MCF 10A (cell line): ENCODE measurements at regions not wholly inside any gene's neighbourhood (a gene's known extent, or its start where the extent isn't known, plus 50 kb on each side); places are given as distances from the start of the nearest gene placed in this dataset.

Source experiments
- BruUV-seq: library from RNA; stranded (reverse); fragments of 400-500 nt; replicated peaks from 2 replicates; lab custom pipeline; 2021; lab: Mats Ljungman, UMichigan
- CTCF ChIA-PET: fragments of 300-600 bp; sonication (Branson Sonifier 250); formaldehyde crosslinking; extraction: SDS; loops from one replicate; lab custom pipeline; 2021; ENCODE audit warnings: antibody characterized with exemption, inconsistent platforms; lab: Yijun Ruan, JAX
- POLR2A ChIA-PET: fragments of 300-600, 350-650 bp; sonication (Branson Sonifier 250); formaldehyde crosslinking; extraction: SDS; loops from one replicate; lab custom pipeline; 2020; ENCODE audit warnings: antibody characterized with exemption, inconsistent platforms; lab: Yijun Ruan, JAX
- DNase-seq: peaks from one replicate; pipeline ENCODE4 v3.0.0-alpha.2; 2018; ENCODE audit not compliant: unreplicated experiment
- H3K27ac Mint-ChIP-seq: one replicate; pipeline ENCODE4 v1.8.0; 2022; ENCODE audit warnings: mild to moderate bottlenecking, low read depth, mixed read lengths; ENCODE audit not compliant: unreplicated experiment
- H3K27me3 Mint-ChIP-seq: one replicate; pipeline ENCODE4 v1.8.0; 2022; ENCODE audit warnings: mixed read lengths; ENCODE audit not compliant: insufficient read depth, unreplicated experiment
- H3K36me3 Mint-ChIP-seq: one replicate; pipeline ENCODE4 v1.8.0; 2022; ENCODE audit warnings: mild to moderate bottlenecking, moderate library complexity, mixed read lengths; ENCODE audit not compliant: insufficient read depth, unreplicated experiment
- H3K4me1 Mint-ChIP-seq: one replicate; pipeline ENCODE4 v1.8.0; 2022; ENCODE audit warnings: mixed read lengths; ENCODE audit not compliant: insufficient read depth, unreplicated experiment
- H3K4me3 Mint-ChIP-seq: one replicate; pipeline ENCODE4 v1.8.0; 2022; ENCODE audit warnings: mild to moderate bottlenecking, moderate library complexity, mixed read lengths; ENCODE audit not compliant: unreplicated experiment
- H3K9me3 Mint-ChIP-seq: one replicate; pipeline ENCODE4 v1.8.0; 2022; ENCODE audit warnings: mixed read lengths; ENCODE audit not compliant: unreplicated experiment
- CTCF ChIP-seq: fragments of 200-600 bp; IDR thresholded peaks from one replicate; pipeline ENCODE4 v1.8.0; 2022; ENCODE audit warnings: antibody characterized with exemption, mild to moderate bottlenecking; ENCODE audit not compliant: unreplicated experiment
- intact Hi-C: fragments of 100-400 bp; cut with micrococcal nuclease; formaldehyde crosslinking; loops from 2 replicates; pipeline ENCODE4 v1.14.1; 2022

GRCh38 chr2:177056481-177056929, 156.1 kb upstream of the HNRNPA3 start:
- Mint-ChIP-seq H3K9me3 (no peaks in the 10 kb centered on the region), H3K4me3 (no peak overlapping the region), H3K36me3 (no peaks in the 10 kb centered on the region), H3K27me3 (no peaks in the 10 kb centered on the region), H3K27ac (no peak overlapping the region), H3K4me1 (peaks cover 10% of the 10 kb centered on the region)
- POLR2A ChIA-PET = interaction anchor here (1.1 kb wide), 1 partner anchor 15 kb away, joined by 3 read pairs; no protein-coding TSS in a partner anchor
- TF ChIP-seq CTCF = no peak
- BruUV-seq = no TSS peak
- intact Hi-C loops = no loop called here
- DNase-seq = no peak
- CTCF ChIA-PET = interaction anchor here (0.6 to 0.7 kb wide), 3 partner anchors 19 to 926 kb away, joined by 3 to 4 read pairs (median 3); no protein-coding TSS in a partner anchor

GRCh38 chr2:177058747-177059146, 153.8 kb upstream of the HNRNPA3 start:
- intact Hi-C loops = no loop called here
- ChIA-PET POLR2A (no interaction called here), CTCF (interaction anchor here (0.6 kb wide), 1 partner anchor 602 kb away, joined by 3 read pairs; no protein-coding TSS in a partner anchor)
- H3K27ac Mint-ChIP-seq = no peak overlapping the region
- no peaks in the 10 kb centered on the region for H3K36me3 Mint-ChIP-seq
- H3K4me3 Mint-ChIP-seq = no peak overlapping the region
- no peaks in the 10 kb centered on the region for H3K9me3 Mint-ChIP-seq
- H3K27me3 Mint-ChIP-seq = no peaks in the 10 kb centered on the region
- BruUV-seq = no TSS peak
- DNase-seq = no peak
- no peaks in the 10 kb centered on the region for H3K4me1 Mint-ChIP-seq
- no peak for TF ChIP-seq CTCF

GRCh38 chr2:177059293-177059692, 153.3 kb upstream of the HNRNPA3 start:
- Mint-ChIP-seq H3K36me3 (no peaks in the 10 kb centered on the region), H3K27ac (no peak overlapping the region), H3K4me3 (no peak overlapping the region), H3K27me3 (no peaks in the 10 kb centered on the region), H3K4me1 (no peaks in the 10 kb centered on the region), H3K9me3 (no peaks in the 10 kb centered on the region)
- intact Hi-C loops = no loop called here
- POLR2A ChIA-PET = no interaction called here
- BruUV-seq = no TSS peak
- CTCF ChIA-PET = interaction anchor here (0.6 kb wide), 1 partner anchor 602 kb away, joined by 3 read pairs; no protein-coding TSS in a partner anchor
- DNase-seq = no peak
- TF ChIP-seq CTCF = no peak

- no TSS peak for BruUV-seq
- TF ChIP-seq CTCF = no peak
- intact Hi-C loops = no loop called here
- no peaks in the 10 kb centered on the region for H3K36me3 Mint-ChIP-seq
- no peaks in the 10 kb centered on the region for H3K9me3 Mint-ChIP-seq
- no peaks in the 10 kb centered on the region for H3K4me1 Mint-ChIP-seq
- CTCF ChIA-PET = no interaction called here
- no peak overlapping the region for H3K4me3 Mint-ChIP-seq
- POLR2A ChIA-PET = interaction anchor here (0.6 kb wide), 1 partner anchor 174 kb away, joined by 3 read pairs; no protein-coding TSS in a partner anchor
- no peak for DNase-seq
- H3K27me3 Mint-ChIP-seq = peaks cover 14% of the 10 kb centered on the region
- H3K27ac Mint-ChIP-seq = no peak overlapping the region
Measured at GRCh38 chr2:177063331-177063730, 149.3 kb upstream of the HNRNPA3 start.
